ENCODE measurements at regions not wholly inside any gene's neighbourhood (a gene's known extent, or its start where the extent isn't known, plus 50 kb on each side); places are given as distances from the start of the nearest gene placed in this dataset.

- TF ChIP-seq TAF1 (CRISPR knock-in tag; IDR thresholded peaks at IDR 0.05) (no peak), GTF2F1 (IDR thresholded peaks at IDR 0.05; ENCODE audit: low read length) (no peak), KDM3A (CRISPR knock-in tag; IDR thresholded peaks at IDR 0.05; ENCODE audit: low read depth) (no peak), ZSCAN30 (CRISPR knock-in tag; IDR thresholded peaks at IDR 0.05) (no peak), TFE3 (CRISPR knock-in tag; IDR thresholded peaks at IDR 0.05) (no peak), ZBTB40 (IDR thresholded peaks at IDR 0.05) (no peak), ZBTB40 (CRISPR knock-in tag; IDR thresholded peaks at IDR 0.05) (no peak), ZFP1 (CRISPR knock-in tag; IDR thresholded peaks at IDR 0.05) (no peak), JUND (CRISPR knock-in tag; IDR thresholded peaks at IDR 0.05) (no peak), ZNF12 (CRISPR knock-in tag; IDR thresholded peaks at IDR 0.05) (no peak)
Measured at GRCh38 chr10:110366635-110367034, 61.9 kb upstream of the SMNDC1 start.

All from HepG2 (cell line).